T-cell (primary cell): ENCODE measurements at regions not wholly inside any gene's neighbourhood (a gene's known extent, or its start where the extent isn't known, plus 50 kb on each side); places are given as distances from the start of the nearest gene placed in this dataset.

ENCODE experiments used
- ATAC-seq, 4 experiments: fragments of 200-7000 bp in 3 of 4; fragments of 150-1000 bp in 1 of 4; cut with Tn5 transposase; replicated peaks in 1 of 4; 1 replicate in 3 of 4; 2 replicates in 1 of 4; pipeline ENCODE4 v1.10.0; 2021; ENCODE audit warnings: moderate library complexity in 3 of 4, mild to moderate bottlenecking in 2 of 4, moderate number of reproducible peaks in 1 of 4
- CTCF ChIA-PET, 2 donors: fragments of 300-600 bp; sonication (Branson Sonifier 250); formaldehyde crosslinking; loops; one replicate each; lab custom pipeline; 2022; ENCODE audit warnings: antibody characterized with exemption in 2 of 2; lab: Charles Lee
- POLR2A ChIA-PET, 2 donors: fragments of 300-600 bp; sonication (Branson Sonifier 250); formaldehyde crosslinking; loops; one replicate each; lab custom pipeline; 2022; ENCODE audit warnings: antibody characterized with exemption in 2 of 2; lab: Charles Lee
- DNase-seq, 35 experiments: peaks; one replicate each; pipeline versions ENCODE4 v3.0.0 to v3.0.0-alpha.2; 2013 to 2023
- H3K27ac ChIP-seq: one replicate; pipeline ENCODE4 v1.5.1; 2013; ENCODE audit warnings: low read length
- H3K27me3 ChIP-seq, 2 experiments: replicated peaks in 1 of 2; 1 replicate in 1 of 2; 2 replicates in 1 of 2; pipeline versions ENCODE4 v1.6.1 to v1.7.0; 2013; ENCODE audit warnings: low read length in 1 of 2, mixed read lengths in 1 of 2; ENCODE audit not compliant: control insufficient read depth in 2 of 2, insufficient read depth in 2 of 2; ENCODE audit errors: extremely low read depth in 1 of 2
- H3K36me3 ChIP-seq, 2 donors: 1 replicate in 1 of 2; 2 replicates in 1 of 2; pipeline versions ENCODE4 v1.6.1 to v1.7.0; 2013; ENCODE audit warnings: low read length in 1 of 2; ENCODE audit not compliant: control insufficient read depth in 2 of 2, insufficient read depth in 1 of 2; ENCODE audit errors: extremely low read depth in 1 of 2
- H3K4me1 ChIP-seq, 2 experiments: 1 replicate in 1 of 2; 2 replicates in 1 of 2; pipeline versions ENCODE4 v1.6.1 to v1.7.0; 2013; ENCODE audit warnings: low read length in 2 of 2, mixed read lengths in 1 of 2; ENCODE audit not compliant: insufficient read depth in 2 of 2, control insufficient read depth in 1 of 2; ENCODE audit errors: extremely low read depth in 1 of 2
- H3K4me3 ChIP-seq, 2 donors: 1 replicate in 1 of 2; 2 replicates in 1 of 2; pipeline versions ENCODE4 v1.5.1 to v1.7.0; 2013; ENCODE audit warnings: mild to moderate bottlenecking in 2 of 2, low read length in 1 of 2, moderate library complexity in 1 of 2; ENCODE audit not compliant: control insufficient read depth in 1 of 2; ENCODE audit errors: extremely low read depth in 1 of 2
- H3K9me3 ChIP-seq: 2 replicates; pipeline ENCODE4 v1.7.0; 2013
- H3K27ac Mint-ChIP-seq, 2 donors: one replicate each; pipeline ENCODE4 v1.8.0; 2020 to 2021; ENCODE audit warnings: mild to moderate bottlenecking in 2 of 2, mixed read lengths in 2 of 2
- H3K27me3 Mint-ChIP-seq, 2 donors: one replicate each; pipeline ENCODE4 v1.8.0; 2021 to 2022; ENCODE audit warnings: mixed read lengths in 2 of 2
- H3K36me3 Mint-ChIP-seq: one replicate; pipeline ENCODE4 v1.8.0; 2021; ENCODE audit warnings: mixed read lengths
- H3K4me1 Mint-ChIP-seq, 3 donors: one replicate each; pipeline ENCODE4 v1.8.0; 2020 to 2022; ENCODE audit warnings: mixed read lengths in 3 of 3, mild to moderate bottlenecking in 1 of 3
- H3K4me3 Mint-ChIP-seq, 3 donors: one replicate each; pipeline ENCODE4 v1.8.0; 2020 to 2022; ENCODE audit warnings: mild to moderate bottlenecking in 3 of 3, mixed read lengths in 3 of 3, moderate library complexity in 3 of 3
- H3K9me3 Mint-ChIP-seq, 3 donors: one replicate each; pipeline ENCODE4 v1.8.0; 2020 to 2022; ENCODE audit warnings: mixed read lengths in 3 of 3
- WGBS: methylation state at CpG from one replicate; pipeline ENCODE4 v1.1.5; 2013; ENCODE audit warnings: missing lambda C conversion rate; ENCODE audit not compliant: insufficient coverage; 5-methylcytosine and 5-hydroxymethylcytosine counted together

DNA sequence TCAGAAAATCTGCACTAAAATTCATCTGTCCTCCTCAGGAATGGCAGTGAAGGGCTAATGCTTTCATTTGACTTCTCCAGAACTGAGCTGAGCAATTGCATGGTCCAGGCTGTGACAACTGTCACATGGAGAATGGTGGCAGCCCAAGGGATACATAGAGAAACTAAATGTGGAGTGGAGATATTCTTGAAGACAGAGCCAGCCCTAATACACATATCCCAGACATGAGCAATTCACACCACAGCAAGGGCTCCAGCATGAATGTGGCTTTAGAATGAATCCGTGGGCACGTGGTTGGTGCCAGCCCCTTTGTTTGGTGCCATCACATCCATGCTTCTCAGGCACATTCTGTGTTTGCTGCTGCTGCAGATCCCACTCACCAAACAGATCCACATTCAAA, 121.6 kb upstream of the MXRA5 start:
- H3K27ac Mint-ChIP-seq: no peak overlapping the region
- Histone ChIP-seq H3K36me3 (no peaks in the 10 kb centered on the region), H3K27me3 (no peaks in the 10 kb centered on the region), H3K4me1 (no peaks in the 10 kb centered on the region), H3K9me3 (no peaks in the 10 kb centered on the region), H3K27ac (no peak overlapping the region), H3K4me3 (no peak overlapping the region)
- H3K4me3 Mint-ChIP-seq: no peak overlapping the region
- CTCF ChIA-PET: no interaction called here
- H3K4me1 Mint-ChIP-seq: no peaks in the 10 kb centered on the region
- ATAC-seq: no peak
- H3K9me3 Mint-ChIP-seq: peaks cover 0 to 6% (median 0%) of the 10 kb centered on the region in 3 donors
- H3K36me3 Mint-ChIP-seq: no peaks in the 10 kb centered on the region
- POLR2A ChIA-PET: no interaction called here
- DNase-seq: no peak
- peaks cover 0 to 16% of the 10 kb centered on the region in 2 donors for H3K27me3 Mint-ChIP-seq
- 83% methylated on average over 2 of the region's 2 CpGs for WGBS

DNA sequence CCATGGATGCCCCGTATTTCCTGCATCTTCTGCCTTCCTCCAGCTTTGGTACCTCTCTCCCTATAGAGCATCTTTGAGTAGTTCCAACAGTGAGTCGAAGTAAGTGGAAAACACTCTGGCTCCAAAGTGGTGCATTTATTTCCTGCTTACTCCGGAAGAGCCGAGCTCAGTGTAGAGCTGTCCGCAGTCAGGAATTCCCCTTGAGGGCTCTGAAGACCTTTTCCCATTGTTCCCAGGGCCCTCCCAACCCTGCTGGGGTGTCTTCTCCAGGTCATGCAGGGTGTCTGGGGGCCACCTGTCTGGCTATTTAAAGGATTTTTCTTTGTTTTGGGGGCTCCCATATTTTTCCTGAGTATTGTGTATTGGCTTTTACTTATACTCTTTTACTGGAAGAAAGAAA, 118.6 kb upstream of the MXRA5 start:
- Histone ChIP-seq H3K4me3 (no peak overlapping the region), H3K4me1 (no peaks in the 10 kb centered on the region), H3K27me3 (no peaks in the 10 kb centered on the region), H3K27ac (no peak overlapping the region), H3K36me3 (no peaks in the 10 kb centered on the region), H3K9me3 (no peaks in the 10 kb centered on the region)
- H3K4me3 Mint-ChIP-seq: no peak overlapping the region
- no peaks in the 10 kb centered on the region for H3K36me3 Mint-ChIP-seq
- no peaks in the 10 kb centered on the region for H3K4me1 Mint-ChIP-seq
- DNase-seq (no peak), ATAC-seq (no peak)
- no peak overlapping the region for H3K27ac Mint-ChIP-seq
- H3K27me3 Mint-ChIP-seq: peaks cover 0 to 16% of the 10 kb centered on the region in 2 donors
- ChIA-PET POLR2A (no interaction called here), CTCF (no interaction called here)
- peaks cover 0 to 4% (median 0%) of the 10 kb centered on the region in 3 donors for H3K9me3 Mint-ChIP-seq
- WGBS: 82% methylated on average over 2 of the region's 5 CpGs

DNA sequence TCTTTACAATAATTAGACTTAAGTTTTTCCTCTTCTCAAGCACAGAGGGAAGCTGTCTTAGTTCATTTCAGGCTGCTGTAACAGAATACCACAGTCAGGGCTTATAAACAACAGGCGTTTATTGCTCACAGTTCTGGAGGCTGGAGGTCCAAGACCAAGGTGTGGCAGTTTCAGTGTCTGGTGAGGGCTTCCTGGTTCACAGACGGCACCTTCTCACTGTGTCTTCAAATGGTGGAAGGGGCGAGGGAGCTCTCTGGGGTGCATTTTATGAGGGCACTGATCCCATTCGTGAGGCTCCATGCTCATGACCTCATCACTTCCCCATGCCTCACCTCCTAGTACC, 115.7 kb upstream of the MXRA5 start:
- ATAC-seq (no peak), DNase-seq (no peak)
- H3K36me3 Mint-ChIP-seq: no peaks in the 10 kb centered on the region
- WGBS: no CpG with 5 or more reads among the region's 4 CpGs
- POLR2A ChIA-PET: no interaction called here
- Histone ChIP-seq H3K9me3 (no peaks in the 10 kb centered on the region), H3K4me3 (no peak overlapping the region), H3K27me3 (no peaks in the 10 kb centered on the region), H3K4me1 (no peaks in the 10 kb centered on the region), H3K27ac (no peak overlapping the region), H3K36me3 (no peaks in the 10 kb centered on the region)
- H3K9me3 Mint-ChIP-seq: peaks cover 0 to 8% (median 0%) of the 10 kb centered on the region in 3 donors
- peaks cover 0 to 17% of the 10 kb centered on the region in 2 donors for H3K27me3 Mint-ChIP-seq
- no peak overlapping the region for H3K4me3 Mint-ChIP-seq
- H3K27ac Mint-ChIP-seq: no peak overlapping the region
- CTCF ChIA-PET: no interaction called here
- no peaks in the 10 kb centered on the region for H3K4me1 Mint-ChIP-seq

DNA sequence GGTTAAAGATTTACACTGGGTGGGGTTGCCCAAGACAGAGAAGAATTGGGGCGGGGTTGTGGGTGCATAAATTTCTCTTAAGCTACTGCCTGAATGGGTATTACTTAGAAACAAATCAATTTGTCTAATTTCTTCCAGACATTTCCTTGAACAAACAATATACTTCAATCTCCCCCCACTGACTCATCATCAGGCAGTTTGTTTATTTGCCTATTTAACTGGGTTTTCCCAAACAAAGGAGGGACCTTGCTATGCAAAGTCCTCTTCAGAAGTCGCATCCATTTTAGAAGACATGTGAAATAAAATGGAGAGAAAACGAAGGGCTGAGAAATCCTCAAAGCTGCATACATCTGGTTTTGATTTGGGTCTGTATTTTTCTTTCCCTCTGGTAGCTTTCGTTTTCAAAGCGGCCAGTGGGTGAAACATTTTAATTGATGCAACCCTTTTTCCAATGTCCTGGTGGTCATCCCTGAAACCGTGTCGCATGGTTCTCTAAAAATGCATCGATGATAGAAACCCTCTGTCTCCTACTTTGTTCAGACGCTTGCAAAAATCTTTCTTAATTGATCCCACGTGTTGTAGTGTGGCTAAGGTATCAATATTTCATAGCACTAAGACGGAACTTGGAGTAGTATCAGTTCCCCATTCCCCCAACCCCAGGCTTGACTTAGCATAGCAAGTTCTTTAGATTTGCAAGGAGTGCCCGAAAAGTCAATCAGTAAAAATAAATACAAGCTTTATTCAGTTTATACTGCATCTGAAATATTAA, 115.1 kb upstream of the MXRA5 start:
- no peak overlapping the region for H3K4me3 ChIP-seq
- Mint-ChIP-seq H3K4me3 (no peak overlapping the region), H3K4me1 (no peaks in the 10 kb centered on the region), H3K27me3 (peaks cover 0 to 19% of the 10 kb centered on the region in 2 donors), H3K27ac (no peak overlapping the region), H3K9me3 (peaks cover 0 to 10% (median 0%) of the 10 kb centered on the region in 3 donors), H3K36me3 (no peaks in the 10 kb centered on the region)
- H3K27ac ChIP-seq: no peak overlapping the region
- CTCF ChIA-PET: no interaction called here
- no peaks in the 10 kb centered on the region for H3K9me3 ChIP-seq
- H3K27me3 ChIP-seq: no peaks in the 10 kb centered on the region
- ATAC-seq: no peak
- H3K4me1 ChIP-seq: no peaks in the 10 kb centered on the region
- no peaks in the 10 kb centered on the region for H3K36me3 ChIP-seq
- no peak for DNase-seq
- no CpG with 5 or more reads among the region's 12 CpGs for WGBS
- POLR2A ChIA-PET: no interaction called here

DNA sequence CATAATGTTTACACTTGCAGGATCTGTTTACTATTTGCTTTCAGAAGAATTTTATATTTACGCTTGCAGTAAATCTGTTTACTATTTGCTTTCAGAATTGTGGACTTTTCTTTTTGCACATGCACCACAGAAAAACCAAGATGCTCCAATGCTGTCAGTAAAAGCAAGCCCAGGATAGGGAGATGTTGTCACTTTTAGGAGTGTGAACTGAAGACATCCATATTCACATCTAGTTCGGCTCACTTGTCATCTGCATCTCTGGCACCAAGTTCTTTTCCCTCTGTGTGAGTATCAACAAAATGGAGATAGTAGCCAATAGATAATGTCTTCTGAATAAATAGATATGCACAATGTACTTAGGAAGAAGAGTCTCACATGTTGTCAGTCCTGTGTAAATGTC, 109.3 kb upstream of the MXRA5 start:
- no peak for ATAC-seq
- DNase-seq: no peak
- Mint-ChIP-seq H3K4me1 (no peaks in the 10 kb centered on the region), H3K27me3 (peaks cover 0 to 11% of the 10 kb centered on the region in 2 donors), H3K9me3 (peaks cover 0 to 10% (median 0%) of the 10 kb centered on the region in 3 donors), H3K36me3 (no peaks in the 10 kb centered on the region), H3K4me3 (no peak overlapping the region), H3K27ac (no peak overlapping the region)
- Histone ChIP-seq H3K36me3 (no peaks in the 10 kb centered on the region), H3K27ac (no peak overlapping the region), H3K4me3 (no peak overlapping the region), H3K9me3 (no peaks in the 10 kb centered on the region), H3K27me3 (no peaks in the 10 kb centered on the region), H3K4me1 (no peaks in the 10 kb centered on the region)
- ChIA-PET POLR2A (no interaction called here), CTCF (interaction anchor here in 1 of 2 donors (0.7 kb wide), 1 partner anchor 828 kb away, joined by 7 read pairs; no protein-coding TSS in a partner anchor)
- WGBS: no CpG with 5 or more reads among the region's 2 CpGs

DNA sequence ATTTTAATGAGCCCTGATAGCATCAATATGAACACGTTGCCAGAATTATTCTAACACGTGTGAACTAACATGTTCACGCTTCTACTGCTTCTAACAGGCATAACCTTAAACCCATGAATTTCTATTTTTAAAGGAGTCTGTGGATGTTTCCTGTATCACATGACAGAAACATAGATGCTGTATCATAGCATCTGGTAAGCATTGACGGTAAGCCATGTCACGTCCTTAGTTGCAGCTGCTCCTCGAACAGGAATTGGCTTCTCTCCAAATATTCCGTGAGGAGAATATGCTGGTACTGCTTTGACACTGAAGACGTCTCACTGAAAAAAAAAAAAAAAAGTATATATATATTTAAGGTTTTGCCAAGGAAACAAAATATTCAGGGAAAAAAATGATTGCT, 105.1 kb upstream of the MXRA5 start:
- WGBS: no CpG with 5 or more reads among the region's 8 CpGs
- no peaks in the 10 kb centered on the region for H3K4me1 ChIP-seq
- Mint-ChIP-seq H3K9me3 (peaks cover 0 to 4% (median 0%) of the 10 kb centered on the region in 3 donors), H3K4me1 (no peaks in the 10 kb centered on the region), H3K27ac (no peak overlapping the region), H3K4me3 (no peak overlapping the region), H3K36me3 (no peaks in the 10 kb centered on the region), H3K27me3 (no peaks in the 10 kb centered on the region)
- ChIA-PET POLR2A (interaction anchor here in 1 of 2 donors (0.7 kb wide), 1 partner anchor 8 kb away, joined by 8 read pairs; no protein-coding TSS in a partner anchor), CTCF (no interaction called here)
- no peak overlapping the region for H3K4me3 ChIP-seq
- H3K27ac ChIP-seq: no peak overlapping the region
- H3K9me3 ChIP-seq: no peaks in the 10 kb centered on the region
- ATAC-seq (no peak), DNase-seq (no peak)
- H3K36me3 ChIP-seq: no peaks in the 10 kb centered on the region
- H3K27me3 ChIP-seq: no peaks in the 10 kb centered on the region
